Common myeloid progenitor, CD34-positive (primary cell): ENCODE measurements at regions not wholly inside any gene's neighbourhood (a gene's known extent, or its start where the extent isn't known, plus 50 kb on each side); places are given as distances from the start of the nearest gene placed in this dataset.

Experiments
- CTCF ChIA-PET: fragments of 350-600 bp; sonication (Branson Sonifier 250); formaldehyde crosslinking; loops from one replicate; lab custom pipeline; 2021; ENCODE audit warnings: antibody characterized with exemption; lab: Charles Lee
- POLR2A ChIA-PET: fragments of 350-600 bp; sonication (Branson Sonifier 250); formaldehyde crosslinking; loops from one replicate; lab custom pipeline; 2021; ENCODE audit warnings: antibody characterized with exemption; lab: Charles Lee
- DNase-seq, 3 donors: peaks; one replicate each; pipeline versions ENCODE4 v3.0.0 to v3.0.0-alpha.2; 2013
- H3K27ac ChIP-seq, 2 experiments: 1 replicate in 1 of 2; 2 replicates in 1 of 2; pipeline ENCODE4 v1.7.0; 2013; ENCODE audit warnings: inconsistent platforms in 2 of 2, low read length in 2 of 2, mild to moderate bottlenecking in 2 of 2, low read depth in 1 of 2, moderate library complexity in 1 of 2; ENCODE audit not compliant: severe bottlenecking in 2 of 2, insufficient read depth in 1 of 2, poor library complexity in 1 of 2
- H3K27me3 ChIP-seq, 5 experiments: replicated peaks in 2 of 5; 1 replicate in 3 of 5; 2 replicates in 2 of 5; pipeline versions ENCODE4 v1.6.1 to v1.7.0; 2013; ENCODE audit warnings: low read length in 4 of 5, mild to moderate bottlenecking in 2 of 5, moderate library complexity in 2 of 5, inconsistent platforms in 1 of 5; ENCODE audit not compliant: insufficient read depth in 5 of 5, control insufficient read depth in 4 of 5
- H3K36me3 ChIP-seq, 4 experiments: 1 replicate in 2 of 4; 2 replicates in 2 of 4; pipeline versions ENCODE4 v1.6.1 to v1.7.0; 2013; ENCODE audit warnings: low read length in 3 of 4, control low read depth in 1 of 4, mild to moderate bottlenecking in 1 of 4; ENCODE audit not compliant: control insufficient read depth in 4 of 4, insufficient read depth in 4 of 4
- H3K4me1 ChIP-seq, 4 experiments: 1 replicate in 3 of 4; 2 replicates in 1 of 4; pipeline versions ENCODE4 v1.6.1 to v1.7.1; 2013; ENCODE audit warnings: low read length in 3 of 4, mild to moderate bottlenecking in 3 of 4, control low read depth in 1 of 4, inconsistent platforms in 1 of 4, moderate library complexity in 1 of 4; ENCODE audit not compliant: control insufficient read depth in 4 of 4, insufficient read depth in 4 of 4; ENCODE audit errors: control extremely low read depth in 1 of 4
- H3K4me3 ChIP-seq, 7 experiments: 1 replicate in 4 of 7; 2 replicates in 3 of 7; pipeline versions ENCODE4 v1.5.1 to v1.7.0; 2013; ENCODE audit warnings: mild to moderate bottlenecking in 7 of 7, low read length in 6 of 7, moderate library complexity in 6 of 7, inconsistent platforms in 2 of 7, low read depth in 2 of 7, control low read depth in 1 of 7; ENCODE audit not compliant: insufficient read depth in 4 of 7, control insufficient read depth in 1 of 7; ENCODE audit errors: extremely low read depth in 1 of 7
- H3K9me3 ChIP-seq, 5 experiments: 1 replicate in 4 of 5; 2 replicates in 1 of 5; pipeline versions ENCODE4 v1.6.1 to v1.7.1; 2013; ENCODE audit warnings: low read length in 4 of 5, mild to moderate bottlenecking in 2 of 5, inconsistent platforms in 1 of 5, low read depth in 1 of 5, moderate library complexity in 1 of 5; ENCODE audit not compliant: control insufficient read depth in 4 of 5, insufficient read depth in 2 of 5; ENCODE audit errors: control extremely low read depth in 1 of 5
- WGBS: methylation state at CpG from one replicate; pipeline ENCODE4 v1.1.5; 2013; ENCODE audit not compliant: insufficient coverage; 5-methylcytosine and 5-hydroxymethylcytosine counted together

DNA sequence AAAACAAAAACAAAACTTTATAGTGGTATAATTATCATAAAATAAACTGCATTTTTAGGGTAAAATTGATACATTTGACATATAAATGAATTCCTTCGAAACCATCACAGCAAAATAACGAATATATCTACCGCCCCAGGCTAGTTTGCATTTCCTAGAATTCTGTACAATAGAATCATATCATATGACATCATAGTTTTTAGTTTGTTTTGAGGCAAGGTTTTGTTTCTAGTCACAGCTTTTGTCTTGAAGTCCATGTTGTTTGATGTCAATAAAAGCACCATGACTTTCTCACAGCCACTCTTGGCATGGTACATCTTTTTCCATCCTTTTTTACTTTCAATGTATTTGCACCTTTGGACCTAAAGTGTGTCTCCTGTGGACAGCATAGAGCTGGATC lies 102.9 kb downstream of the FOXL3 start:
- POLR2A ChIA-PET = no interaction called here
- peaks cover 0 to 38% (median 17%) of the 10 kb centered on the region in 5 experiments for H3K9me3 ChIP-seq

DNA sequence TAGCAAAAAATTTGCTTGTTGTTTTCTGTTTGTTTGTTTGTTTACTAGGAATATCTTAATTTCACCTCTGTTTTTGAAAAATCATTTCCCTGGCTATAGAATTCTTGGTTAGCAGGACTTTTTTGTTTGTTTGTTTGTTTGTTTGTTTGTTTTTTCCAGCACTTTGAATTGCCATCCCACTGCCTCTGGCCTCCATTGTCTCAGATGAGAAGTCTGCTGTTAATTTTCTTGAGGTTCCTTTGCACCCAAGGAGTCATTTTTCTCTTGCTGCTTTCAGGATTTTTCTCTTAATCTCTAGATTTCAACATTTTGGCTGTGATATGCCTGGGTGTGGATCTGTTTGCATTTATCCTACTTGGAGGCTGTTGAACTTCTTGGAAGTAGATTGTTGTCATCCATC lies 105.7 kb downstream of the FOXL3 start:
- H3K36me3 ChIP-seq = no peaks in the 10 kb centered on the region
- CTCF ChIA-PET = interaction anchor here (0.8 kb wide), 1 partner anchor 16 kb away, joined by 3 read pairs; no protein-coding TSS in a partner anchor

More for the DNA sequence above, 102.9 kb downstream of the FOXL3 start:
- CTCF ChIA-PET = no interaction called here
- WGBS = no CpG with 5 or more reads among the region's 3 CpGs
- Histone ChIP-seq H3K4me1 (no peaks in the 10 kb centered on the region), H3K27me3 (peaks cover 0 to 3% (median 0%) of the 10 kb centered on the region in 5 experiments), H3K4me3 (no peak overlapping the region), H3K36me3 (no peaks in the 10 kb centered on the region), H3K27ac (no peak overlapping the region)
- DNase-seq = no peak

DNA sequence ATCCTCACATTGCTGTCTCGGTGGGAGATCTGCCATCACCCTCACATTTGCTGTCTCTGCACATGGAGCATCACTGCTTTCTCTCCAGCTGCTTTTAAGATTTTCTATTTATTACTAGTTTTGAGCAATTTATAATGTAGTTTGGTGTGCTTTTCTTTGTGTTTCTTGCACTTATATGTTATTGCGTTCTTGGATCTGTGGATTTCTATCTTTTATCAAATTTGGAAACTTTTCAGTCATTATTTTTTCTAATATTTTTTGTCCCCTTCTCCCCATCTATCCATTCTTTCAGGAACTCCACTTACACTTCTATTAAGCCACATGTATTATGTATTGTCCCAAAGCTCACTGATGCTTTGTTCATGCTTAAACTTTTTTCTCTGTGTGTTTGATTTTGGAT lies 108.9 kb downstream of the FOXL3 start:
- WGBS = 57% methylated on average over 1 of the region's 2 CpGs
- Histone ChIP-seq H3K9me3 (peaks cover 4 to 52% (median 29%) of the 10 kb centered on the region in 5 experiments), H3K27ac (no peak overlapping the region), H3K4me3 (no peak overlapping the region), H3K27me3 (peaks cover 0 to 3% (median 0%) of the 10 kb centered on the region in 5 experiments), H3K36me3 (no peaks in the 10 kb centered on the region), H3K4me1 (no peaks in the 10 kb centered on the region)
- ChIA-PET POLR2A (interaction anchor here (0.7 kb wide), 1 partner anchor 11 kb away, joined by 3 read pairs; no protein-coding TSS in a partner anchor), CTCF (no interaction called here)
- DNase-seq = no peak

More for the DNA sequence above, 105.7 kb downstream of the FOXL3 start:
- Histone ChIP-seq H3K4me3 (no peak overlapping the region), H3K27me3 (peaks cover 0 to 3% (median 0%) of the 10 kb centered on the region in 5 experiments), H3K27ac (no peak overlapping the region), H3K9me3 (peaks cover 4 to 58% (median 30%) of the 10 kb centered on the region in 5 experiments), H3K4me1 (no peaks in the 10 kb centered on the region)
- POLR2A ChIA-PET = no interaction called here
- DNase-seq = no peak

- POLR2A ChIA-PET = no interaction called here
- CTCF ChIA-PET = no interaction called here
- 87% methylated on average over 6 of the region's 9 CpGs for WGBS
These were observed 111.0 kb downstream of the FOXL3 start for GRCh38 chr7:400901-401485.

DNA sequence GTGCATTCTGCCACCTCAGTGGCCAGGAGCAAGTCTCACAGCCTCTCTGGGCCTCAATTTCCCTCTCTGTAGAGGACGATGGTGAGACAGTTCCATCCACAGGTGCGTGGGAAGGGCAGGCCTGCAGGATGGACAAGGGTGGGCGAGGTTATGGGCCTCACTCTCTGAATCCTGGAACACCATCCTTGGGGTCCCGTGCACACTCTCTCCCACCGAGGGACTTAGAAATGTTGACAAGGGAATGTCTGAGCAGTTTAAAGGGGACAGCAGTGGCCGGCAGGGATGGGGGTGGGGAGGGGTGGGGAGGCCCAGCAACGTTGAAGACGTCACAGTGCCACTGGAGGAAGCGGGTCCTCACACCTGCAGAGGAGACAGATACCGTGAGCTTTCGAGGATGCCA lies 111.5 kb downstream of the FOXL3 start:
- WGBS = 93% methylated on average over 8 of the region's 11 CpGs
- no peak overlapping the region for H3K27ac ChIP-seq
- no peaks in the 10 kb centered on the region for H3K4me1 ChIP-seq
- peaks cover 0 to 3% (median 0%) of the 10 kb centered on the region in 5 experiments for H3K27me3 ChIP-seq
- ChIA-PET POLR2A (no interaction called here), CTCF (no interaction called here)
- no peak overlapping the region for H3K4me3 ChIP-seq
- peaks cover 4 to 36% (median 22%) of the 10 kb centered on the region in 5 experiments for H3K9me3 ChIP-seq
- DNase-seq = no peak
- H3K36me3 ChIP-seq = no peaks in the 10 kb centered on the region

More at GRCh38 chr7:400901-401485, 111.0 kb downstream of the FOXL3 start:
- H3K36me3 ChIP-seq = no peaks in the 10 kb centered on the region
- H3K27me3 ChIP-seq = peaks cover 0 to 3% (median 0%) of the 10 kb centered on the region in 5 experiments
- H3K27ac ChIP-seq = no peak overlapping the region
- H3K4me1 ChIP-seq = no peaks in the 10 kb centered on the region
- H3K4me3 ChIP-seq = no peak overlapping the region
- H3K9me3 ChIP-seq = peaks cover 4 to 41% (median 23%) of the 10 kb centered on the region in 5 experiments
- DNase-seq = no peak

GRCh38 chr7:404812-405488 lies 114.7 kb downstream of the PDGFA start:
- WGBS = 97% methylated on average over 15 of the region's 18 CpGs
- POLR2A ChIA-PET = no interaction called here
- H3K4me1 ChIP-seq = no peaks in the 10 kb centered on the region
- H3K27me3 ChIP-seq = peaks cover 0 to 2% (median 0%) of the 10 kb centered on the region in 5 experiments
- no peaks in the 10 kb centered on the region for H3K36me3 ChIP-seq
- CTCF ChIA-PET = no interaction called here
- H3K9me3 ChIP-seq = peaks cover 0 to 6% (median 2%) of the 10 kb centered on the region in 5 experiments
- no peak overlapping the region for H3K4me3 ChIP-seq
- DNase-seq = no peak
- H3K27ac ChIP-seq = no peak overlapping the region
